ENCODE measurements at regions not wholly inside any gene's neighbourhood (a gene's known extent, or its start where the extent isn't known, plus 50 kb on each side); places are given as distances from the start of the nearest gene placed in this dataset.

- DNase-seq: peak in 1 of 2 donors; percentile 17
- no peak for TF ChIP-seq POLR2A (IDR thresholded peaks at IDR 0.05)
- 85 to 91% (median 89%) methylated on average over 11 of the region's 11 CpGs for WGBS, 5 donors
- intact Hi-C loops (cut with DNase I; ENCODE audit: low total_unique reads): no loop called here
- peaks cover 0 to 42% (median 5%) of the 10 kb centered on the region in 3 donors for H3K27me3 ChIP-seq
- no peaks in the 10 kb centered on the region for H3K36me3 ChIP-seq
- H3K4me3 ChIP-seq: no peak overlapping the region
- peaks cover 0 to 5% (median 0%) of the 10 kb centered on the region in 4 donors for H3K4me1 ChIP-seq
- H3K27ac ChIP-seq: no peak overlapping the region
- H3K9me3 ChIP-seq: no peaks in the 10 kb centered on the region
Observed at GRCh38 chr14:101069666-101070362, 166.3 kb upstream of the RTL1 start.

GRCh38 chr14:101070540-101071492 lies 167.3 kb upstream of the RTL1 start:
- no peaks in the 10 kb centered on the region for H3K36me3 ChIP-seq
- H3K9me3 ChIP-seq: no peaks in the 10 kb centered on the region
- intact Hi-C loops (cut with DNase I; ENCODE audit: low total_unique reads): no loop called here
- H3K27ac ChIP-seq: no peak overlapping the region
- DNase-seq: peak in 1 of 2 donors; percentile 5
- TF ChIP-seq EP300 (IDR thresholded peaks at IDR 0.05) (no peak), POLR2A (IDR thresholded peaks at IDR 0.05) (no peak), CTCF (IDR thresholded peaks at IDR 0.05) (no peak), POLR2AphosphoS5 (IDR thresholded peaks at IDR 0.05) (no peak)
- H3K4me1 ChIP-seq: peaks cover 0 to 5% (median 0%) of the 10 kb centered on the region in 4 donors
- H3K27me3 ChIP-seq: peaks cover 1 to 52% (median 5%) of the 10 kb centered on the region in 3 donors
- 82 to 92% (median 86%) methylated on average over 12 to 16 of the region's 16 CpGs for WGBS, 5 donors
- no peak overlapping the region for H3K4me3 ChIP-seq

- H3K27me3 ChIP-seq: peaks cover 8 to 59% (median 12%) of the 10 kb centered on the region in 3 donors
- H3K4me1 ChIP-seq: peaks cover 0 to 5% (median 0%) of the 10 kb centered on the region in 4 donors
- no peaks in the 10 kb centered on the region for H3K9me3 ChIP-seq
- intact Hi-C loops (cut with DNase I; ENCODE audit: low total_unique reads): no loop called here
- TF ChIP-seq POLR2AphosphoS5 (IDR thresholded peaks at IDR 0.05) (no peak), CTCF (IDR thresholded peaks at IDR 0.05) (no peak), POLR2A (IDR thresholded peaks at IDR 0.05) (no peak), EP300 (IDR thresholded peaks at IDR 0.05) (no peak)
- peak; percentile 7 to 57 for DNase-seq
- no peaks in the 10 kb centered on the region for H3K36me3 ChIP-seq
- H3K27ac ChIP-seq: no peak overlapping the region
- 55 to 67% (median 61%) methylated on average over 10 to 12 of the region's 12 CpGs for WGBS, 5 donors
- H3K4me3 ChIP-seq: no peak overlapping the region
Observed at GRCh38 chr14:101071493-101071906, 168.0 kb upstream of the RTL1 start.

- DNase-seq: no peak
- Histone ChIP-seq H3K36me3 (no peaks in the 10 kb centered on the region), H3K4me1 (peaks cover 0 to 8% (median 3%) of the 10 kb centered on the region in 4 donors), H3K27me3 (peaks cover 10 to 64% (median 17%) of the 10 kb centered on the region in 3 donors), H3K4me3 (no peak overlapping the region), H3K9me3 (no peaks in the 10 kb centered on the region), H3K27ac (no peak overlapping the region)
- intact Hi-C loops (cut with DNase I; ENCODE audit: low total_unique reads): no loop called here
- TF ChIP-seq POLR2AphosphoS5 (IDR thresholded peaks at IDR 0.05) (no peak), CTCF (IDR thresholded peaks at IDR 0.05) (no peak), EP300 (IDR thresholded peaks at IDR 0.05) (no peak), POLR2A (IDR thresholded peaks at IDR 0.05) (no peak)
- WGBS, 5 donors: 57 to 81% (median 67%) methylated on average over 10 of the region's 10 CpGs
Observed at GRCh38 chr14:101072070-101072469, 168.5 kb upstream of the RTL1 start.
